Esophagus muscularis mucosa (tissue), 3 donors: ENCODE measurements at regions not wholly inside any gene's neighbourhood (a gene's known extent, or its start where the extent isn't known, plus 50 kb on each side); places are given as distances from the start of the nearest gene placed in this dataset.

Experiments
- POLR2AphosphoS5 ChIP-seq, 2 donors: sonication (generic); formaldehyde crosslinking; IDR thresholded peaks; one replicate each; pipeline ENCODE4 v1.6.1; 2017; ENCODE audit warnings: antibody characterized with exemption in 2 of 2
- TF ChIP-seq, protein P1 (sequence below), 3 experiments: fragments of 200-600 bp in 2 of 3; fragments of 450-650 bp in 1 of 3; sonication (generic) in 2 of 3; IDR thresholded peaks; one replicate each; pipeline ENCODE4 v1.5.1; 2017 to 2019; ENCODE audit warnings: antibody characterized with exemption in 3 of 3, mild to moderate bottlenecking in 2 of 3, moderate library complexity in 1 of 3

DNA sequence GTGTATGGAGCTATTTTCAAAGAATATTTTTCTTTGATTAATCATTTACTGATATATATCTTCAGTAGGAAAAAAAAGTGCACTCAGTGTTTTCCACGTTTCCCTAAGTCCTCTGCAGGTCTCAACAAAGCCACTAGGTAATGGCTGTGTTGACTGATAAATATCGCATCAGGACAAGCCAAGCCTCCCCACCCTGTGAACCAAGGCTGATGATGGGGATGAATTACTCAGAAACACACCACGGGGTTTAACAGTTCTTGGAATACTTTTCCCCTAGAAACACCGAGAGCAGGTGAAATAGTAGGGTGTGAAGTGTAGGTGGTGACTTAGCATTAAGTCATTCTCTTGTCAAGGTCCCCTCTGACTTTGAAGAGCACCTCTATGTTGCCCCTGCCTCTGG is 423.5 kb upstream of the IGFBP3 start:
- no peak for TF ChIP-seq POLR2AphosphoS5 (IDR thresholded peaks at IDR 0.05)
- TF ChIP-seq, protein P1, sequence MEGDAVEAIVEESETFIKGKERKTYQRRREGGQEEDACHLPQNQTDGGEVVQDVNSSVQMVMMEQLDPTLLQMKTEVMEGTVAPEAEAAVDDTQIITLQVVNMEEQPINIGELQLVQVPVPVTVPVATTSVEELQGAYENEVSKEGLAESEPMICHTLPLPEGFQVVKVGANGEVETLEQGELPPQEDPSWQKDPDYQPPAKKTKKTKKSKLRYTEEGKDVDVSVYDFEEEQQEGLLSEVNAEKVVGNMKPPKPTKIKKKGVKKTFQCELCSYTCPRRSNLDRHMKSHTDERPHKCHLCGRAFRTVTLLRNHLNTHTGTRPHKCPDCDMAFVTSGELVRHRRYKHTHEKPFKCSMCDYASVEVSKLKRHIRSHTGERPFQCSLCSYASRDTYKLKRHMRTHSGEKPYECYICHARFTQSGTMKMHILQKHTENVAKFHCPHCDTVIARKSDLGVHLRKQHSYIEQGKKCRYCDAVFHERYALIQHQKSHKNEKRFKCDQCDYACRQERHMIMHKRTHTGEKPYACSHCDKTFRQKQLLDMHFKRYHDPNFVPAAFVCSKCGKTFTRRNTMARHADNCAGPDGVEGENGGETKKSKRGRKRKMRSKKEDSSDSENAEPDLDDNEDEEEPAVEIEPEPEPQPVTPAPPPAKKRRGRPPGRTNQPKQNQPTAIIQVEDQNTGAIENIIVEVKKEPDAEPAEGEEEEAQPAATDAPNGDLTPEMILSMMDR (IDR thresholded peaks at IDR 0.05): no peak
